Endothelial cell of umbilical vein (primary cell): ENCODE measurements at regions not wholly inside any gene's neighbourhood (a gene's known extent, or its start where the extent isn't known, plus 50 kb on each side); places are given as distances from the start of the nearest gene placed in this dataset.

ENCODE experiments used
- BruUV-seq: library from RNA; stranded (reverse); fragments of 400-500 nt; replicated peaks from 2 replicates; lab custom pipeline; 2021; lab: Mats Ljungman, UMichigan
- CTCF ChIA-PET: fragments of 300-600, 350-600 bp; sonication (Branson Sonifier 250); formaldehyde crosslinking; loops from one replicate; lab custom pipeline; 2021; ENCODE audit warnings: antibody characterized with exemption, inconsistent platforms; lab: Charles Lee
- POLR2A ChIA-PET: fragments of 300-600, 350-600 bp; sonication (Branson Sonifier 250); formaldehyde crosslinking; loops from one replicate; lab custom pipeline; 2021; ENCODE audit warnings: antibody characterized with exemption, inconsistent platforms; lab: Charles Lee
- DNase-seq: peaks from one replicate; pipeline ENCODE4 v3.0.0-alpha.2; 2011; ENCODE audit warnings: low read depth, low spot score
- FAIRE-seq: peaks from 2 replicates; lab custom pipeline; 2011; peaks lifted over from hg19 to GRCh38; lab: Jason Lieb, UNC
- H2AFZ ChIP-seq: 2 replicates; pipeline ENCODE4 v1.6.0; 2012; ENCODE audit warnings: low read depth, low read length, control low read depth, inconsistent platforms
- H3K27ac ChIP-seq: 2 replicates; pipeline ENCODE4 v1.5.1; 2011; ENCODE audit warnings: low read depth, mild to moderate bottlenecking, control low read depth, low read length, moderate library complexity; ENCODE audit not compliant: insufficient read depth
- H3K27me3 ChIP-seq, 2 experiments: 2 replicates each; pipeline versions ENCODE4 v1.6.0 to v1.6.1; 2011; ENCODE audit warnings: low read length in 2 of 2, mixed read lengths in 1 of 2; ENCODE audit not compliant: control insufficient read depth in 2 of 2, insufficient read depth in 2 of 2
- H3K36me3 ChIP-seq, 2 experiments: 2 replicates in 1 of 2; 3 replicates in 1 of 2; pipeline ENCODE4 v1.5.1; 2011; ENCODE audit warnings: low read length in 2 of 2, mild to moderate bottlenecking in 1 of 2, moderate library complexity in 1 of 2; ENCODE audit not compliant: control insufficient read depth in 2 of 2, insufficient read depth in 2 of 2; ENCODE audit errors: extremely low read depth in 1 of 2
- H3K4me1 ChIP-seq: 3 replicates; pipeline ENCODE4 v1.5.1; 2011; ENCODE audit warnings: mild to moderate bottlenecking, low read length; ENCODE audit not compliant: control insufficient read depth, insufficient read depth; ENCODE audit errors: extremely low read depth
- H3K4me2 ChIP-seq: 2 replicates; pipeline ENCODE4 v1.6.1; 2011; ENCODE audit warnings: low read length, control low read depth, mixed read lengths; ENCODE audit not compliant: insufficient read depth
- H3K4me3 ChIP-seq, 3 experiments: fragments of 200-600 bp in 1 of 3; sonication (generic), shearing (Covaris generic) in 1 of 3; replicated peaks in 1 of 3; 2 replicates each; pipeline ENCODE4 v1.5.1; 2011 to 2016; ENCODE audit warnings: control low read depth in 3 of 3, low read length in 3 of 3, mild to moderate bottlenecking in 2 of 3, inconsistent platforms in 1 of 3, low read depth in 1 of 3, moderate library complexity in 1 of 3; ENCODE audit not compliant: insufficient read depth in 1 of 3
- H3K79me2 ChIP-seq: 2 replicates; pipeline ENCODE4 v1.6.0; 2012; ENCODE audit warnings: low read length, inconsistent platforms; ENCODE audit not compliant: control insufficient read depth, insufficient read depth
- H3K9ac ChIP-seq: replicated peaks from 2 replicates; pipeline ENCODE3; 2011; ENCODE audit warnings: low read length, control low read depth; ENCODE audit not compliant: insufficient read depth; ENCODE audit errors: extremely low read depth
- H3K9me1 ChIP-seq: replicated peaks from 3 replicates; pipeline ENCODE4 v1.6.0; 2011; ENCODE audit warnings: mild to moderate bottlenecking, low read length; ENCODE audit not compliant: control insufficient read depth, insufficient read depth; ENCODE audit errors: extremely low read depth
- H3K9me3 ChIP-seq: replicated peaks from 2 replicates; pipeline ENCODE4 v1.5.1; 2012; ENCODE audit warnings: low read length, inconsistent platforms; ENCODE audit not compliant: control insufficient read depth, insufficient read depth
- H4K20me1 ChIP-seq: replicated peaks from 2 replicates; pipeline ENCODE3; 2011; ENCODE audit warnings: mild to moderate bottlenecking, low read length; ENCODE audit not compliant: control insufficient read depth, insufficient read depth; ENCODE audit errors: extremely low read depth
- CTCF ChIP-seq, 2 donors: IDR thresholded peaks; 1 replicate in 1 of 2; 2 replicates in 1 of 2; pipeline ENCODE4 v1.5.1; 2011; ENCODE audit warnings: low read length in 2 of 2, mild to moderate bottlenecking in 2 of 2, moderate library complexity in 2 of 2, control low read depth in 1 of 2, inconsistent platforms in 1 of 2, low read depth in 1 of 2; ENCODE audit not compliant: insufficient read depth in 1 of 2; ENCODE audit errors: extremely low read depth in 1 of 2
- EZH2 ChIP-seq: IDR thresholded peaks from 2 replicates; pipeline ENCODE4 v1.6.1; 2012; ENCODE audit warnings: borderline replicate concordance, low read depth, mild to moderate bottlenecking, moderate library complexity, low read length, inconsistent platforms; ENCODE audit not compliant: severe bottlenecking
- FOS ChIP-seq: IDR thresholded peaks from 2 replicates; pipeline ENCODE4 v1.6.1; 2011; ENCODE audit warnings: mild to moderate bottlenecking, low read length, moderate library complexity, borderline replicate concordance; ENCODE audit not compliant: insufficient read depth
- GATA2 ChIP-seq: IDR thresholded peaks from 2 replicates; pipeline ENCODE4 v1.7.0; 2011; ENCODE audit warnings: low read depth, mild to moderate bottlenecking, moderate library complexity, mixed read lengths, low read length; ENCODE audit not compliant: insufficient read length, insufficient read depth
- POLR2A ChIP-seq: IDR thresholded peaks from 2 replicates; pipeline ENCODE4 v1.6.1; 2012; ENCODE audit warnings: low read depth, mild to moderate bottlenecking, control low read depth, low read length
- POLR2AphosphoS5 ChIP-seq: IDR thresholded peaks from 2 replicates; pipeline ENCODE4 v1.6.1; 2012; ENCODE audit warnings: low read depth, mild to moderate bottlenecking, control low read depth, low read length, moderate library complexity; ENCODE audit not compliant: insufficient read depth
- dilution Hi-C: fragments of 300-500 bp; cut with MboI; formaldehyde crosslinking; loops from one replicate; pipeline ENCODE4 v1.15.0; 2019; ENCODE audit warnings: low sequenced_read_pairs; ENCODE audit not compliant: extremely low pct_ligation_motif_present
- intact Hi-C: fragments of 100-400 bp; cut with micrococcal nuclease; formaldehyde crosslinking; loops from one replicate; pipeline ENCODE4 v1.10.0; 2022
- TF ChIP-seq, protein P1 (sequence below): IDR thresholded peaks from 2 replicates; pipeline ENCODE4 v1.6.1; 2011; ENCODE audit not compliant: insufficient read depth, insufficient read length

DNA sequence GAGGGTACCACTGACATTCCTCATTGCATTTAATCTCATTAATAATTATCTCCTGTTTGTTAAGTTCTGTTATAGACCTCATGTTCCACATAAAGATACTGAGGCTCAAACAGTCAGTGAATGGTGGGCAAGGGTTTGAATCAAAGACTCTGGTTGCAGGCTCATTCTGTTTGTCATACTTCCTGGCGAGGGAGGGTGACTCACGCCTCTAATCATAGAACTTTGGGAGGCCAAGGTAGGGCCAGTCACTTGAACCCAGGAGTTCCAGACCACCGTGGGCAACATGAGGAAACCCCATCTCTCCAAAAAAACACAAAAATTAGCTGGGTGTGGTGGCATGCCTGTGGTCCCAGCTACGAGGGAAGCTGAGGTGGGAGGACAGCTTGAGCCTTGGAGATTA lies 220.7 kb upstream of the MIR17HG start:
- H4K20me1 ChIP-seq, result no peaks in the 10 kb centered on the region
- dilution Hi-C loops, result no loop called here
- no peak overlapping the region for H2AFZ ChIP-seq
- intact Hi-C loops, result no loop called here
- CTCF ChIA-PET, result interaction anchor here (1.6 kb wide), 1 partner anchor 121 kb away, joined by 5 read pairs; no protein-coding TSS in a partner anchor
- no peaks in the 10 kb centered on the region for H3K9me3 ChIP-seq
- H3K4me2 ChIP-seq, result no peak overlapping the region
- POLR2A ChIA-PET, result no interaction called here
- no peak for DNase-seq
- FAIRE-seq, result no peak
- no peak overlapping the region for H3K9ac ChIP-seq
- H3K9me1 ChIP-seq, result no peaks in the 10 kb centered on the region
- no peaks in the 10 kb centered on the region for H3K27me3 ChIP-seq
- BruUV-seq, result no TSS peak
- no peak overlapping the region for H3K4me3 ChIP-seq
- H3K79me2 ChIP-seq, result no peaks in the 10 kb centered on the region
- H3K27ac ChIP-seq, result no peak overlapping the region
- no peaks in the 10 kb centered on the region for H3K36me3 ChIP-seq
- TF ChIP-seq FOS, result no peak
- TF ChIP-seq, protein P1, sequence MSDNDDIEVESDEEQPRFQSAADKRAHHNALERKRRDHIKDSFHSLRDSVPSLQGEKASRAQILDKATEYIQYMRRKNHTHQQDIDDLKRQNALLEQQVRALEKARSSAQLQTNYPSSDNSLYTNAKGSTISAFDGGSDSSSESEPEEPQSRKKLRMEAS, result no peak
- TF ChIP-seq CTCF (IDR thresholded peaks at IDR 0.05; ENCODE audit: extremely low read depth in 1 of 2, insufficient read depth in 1 of 2, low read depth in 1 of 2, low read length in 2 of 2), result no peak
- no peak for TF ChIP-seq GATA2
- TF ChIP-seq POLR2AphosphoS5, result no peak
- no peak for TF ChIP-seq POLR2A
- no peak for TF ChIP-seq EZH2
- no peaks in the 10 kb centered on the region for H3K4me1 ChIP-seq
